ENCODE measurements at regions not wholly inside any gene's neighbourhood (a gene's known extent, or its start where the extent isn't known, plus 50 kb on each side); places are given as distances from the start of the nearest gene placed in this dataset.

DNA sequence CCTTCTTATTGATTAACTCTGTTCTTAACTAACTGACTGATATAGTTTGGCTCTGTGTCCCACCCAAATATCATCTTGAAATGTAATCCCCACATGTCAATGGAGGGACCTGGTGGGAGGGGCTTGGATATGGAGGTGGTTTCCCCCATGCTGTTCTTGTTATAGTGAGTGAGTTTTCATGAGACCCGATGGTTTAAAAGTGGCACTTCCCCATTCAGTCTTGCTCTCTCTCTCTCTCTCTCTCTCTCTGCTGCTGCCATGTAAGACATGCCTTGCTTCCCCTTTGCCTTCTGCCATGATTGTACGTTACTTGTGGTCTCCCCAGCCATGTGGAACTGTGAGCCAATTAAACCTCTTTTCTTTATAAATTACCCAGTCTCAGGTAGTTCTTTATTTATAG is 81.8 kb upstream of the SPACA1 start:
- ChIA-PET CTCF (no interaction called here), POLR2A (no interaction called here)
- Mint-ChIP-seq H3K4me1 (ENCODE audit: low read depth) (no peaks in the 10 kb centered on the region), H3K36me3 (ENCODE audit: low read depth) (no peaks in the 10 kb centered on the region), H3K27ac (no peak overlapping the region), H3K4me3 (no peak overlapping the region), H3K27me3 (peaks cover 14% of the 10 kb centered on the region), H3K9me3 (no peaks in the 10 kb centered on the region)
- intact Hi-C loops (cut with micrococcal nuclease), result no loop called here
- no peak for DNase-seq
- TF ChIP-seq CTCF (IDR thresholded peaks at IDR 0.05), result no peak
- ATAC-seq, result no peak

GRCh38 chr6:87959083-87959482 is 88.6 kb upstream of the SPACA1 start:
- Mint-ChIP-seq H3K36me3 (ENCODE audit: low read depth) (no peaks in the 10 kb centered on the region), H3K4me3 (no peak overlapping the region), H3K27ac (no peak overlapping the region), H3K9me3 (no peaks in the 10 kb centered on the region), H3K4me1 (ENCODE audit: low read depth) (no peaks in the 10 kb centered on the region), H3K27me3 (peaks cover 4% of the 10 kb centered on the region)
- intact Hi-C loops (cut with micrococcal nuclease), result no loop called here
- no peak for DNase-seq
- TF ChIP-seq CTCF (IDR thresholded peaks at IDR 0.05), result no peak
- ChIA-PET CTCF (interaction anchor here (0.9 kb wide), 1 partner anchor 52 kb away, joined by 3 read pairs; no protein-coding TSS in a partner anchor), POLR2A (no interaction called here)
- no peak for ATAC-seq

DNA sequence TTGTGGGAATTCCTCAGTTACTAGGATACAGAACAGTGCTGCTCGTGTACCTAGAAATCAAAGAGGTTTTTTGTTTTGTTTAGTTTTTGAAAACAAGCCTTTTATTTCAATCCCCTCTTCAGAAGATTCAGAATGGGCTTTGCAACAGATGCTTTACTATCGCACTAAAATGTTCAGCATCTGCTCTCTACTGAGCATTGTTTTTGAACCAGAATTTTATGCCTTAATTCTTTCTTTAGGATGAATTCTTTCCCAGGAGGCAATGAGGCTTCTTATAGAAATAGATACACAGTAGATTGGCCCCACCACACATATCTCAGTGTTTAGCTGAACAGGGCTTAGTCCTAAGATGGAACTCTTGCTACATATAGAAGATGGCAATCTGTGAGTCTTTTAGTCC is 95.9 kb upstream of the SPACA1 start:
- intact Hi-C loops (cut with micrococcal nuclease), result no loop called here
- no peaks in the 10 kb centered on the region for H3K9me3 Mint-ChIP-seq
- ChIA-PET POLR2A (no interaction called here), CTCF (interaction anchor here (0.6 kb wide), 1 partner anchor 26 kb away, joined by 3 read pairs; no protein-coding TSS in a partner anchor)
- no peak overlapping the region for H3K4me3 Mint-ChIP-seq
- H3K4me1 Mint-ChIP-seq (ENCODE audit: low read depth), result no peaks in the 10 kb centered on the region
- H3K36me3 Mint-ChIP-seq (ENCODE audit: low read depth), result no peaks in the 10 kb centered on the region
- DNase-seq (no peak), ATAC-seq (no peak)
- TF ChIP-seq CTCF (IDR thresholded peaks at IDR 0.05), result no peak
- peaks cover 2% of the 10 kb centered on the region for H3K27me3 Mint-ChIP-seq
- no peak overlapping the region for H3K27ac Mint-ChIP-seq

- Mint-ChIP-seq H3K9me3 (no peaks in the 10 kb centered on the region), H3K27me3 (peaks cover 2% of the 10 kb centered on the region), H3K27ac (no peak overlapping the region), H3K4me3 (no peak overlapping the region), H3K36me3 (ENCODE audit: low read depth) (no peaks in the 10 kb centered on the region), H3K4me1 (ENCODE audit: low read depth) (no peaks in the 10 kb centered on the region)
- intact Hi-C loops (cut with micrococcal nuclease), result no loop called here
- DNase-seq, result no peak
- no peak for TF ChIP-seq CTCF (IDR thresholded peaks at IDR 0.05)
- ChIA-PET CTCF (no interaction called here), POLR2A (interaction anchor here (0.6 kb wide), 1 partner anchor 569 kb away, joined by 3 read pairs; no protein-coding TSS in a partner anchor)
- no peak for ATAC-seq
Observed at GRCh38 chr6:87950614-87951013, 97.0 kb upstream of the SPACA1 start.

- no peak overlapping the region for H3K4me3 Mint-ChIP-seq
- intact Hi-C loops (cut with micrococcal nuclease), result no loop called here
- ChIA-PET POLR2A (no interaction called here), CTCF (no interaction called here)
- H3K36me3 Mint-ChIP-seq (ENCODE audit: low read depth), result no peaks in the 10 kb centered on the region
- DNase-seq (no peak), ATAC-seq (no peak)
- H3K27me3 Mint-ChIP-seq, result peaks cover 6% of the 10 kb centered on the region
- H3K4me1 Mint-ChIP-seq (ENCODE audit: low read depth), result no peaks in the 10 kb centered on the region
- H3K9me3 Mint-ChIP-seq, result no peaks in the 10 kb centered on the region
- no peak overlapping the region for H3K27ac Mint-ChIP-seq
- no peak for TF ChIP-seq CTCF (IDR thresholded peaks at IDR 0.05)
Observed at GRCh38 chr6:87949194-87949593, 98.4 kb upstream of the SPACA1 start.
